NCI-H2196 (cell line): ENCODE measurements at regions not wholly inside any gene's neighbourhood (a gene's known extent, or its start where the extent isn't known, plus 50 kb on each side); places are given as distances from the start of the nearest gene placed in this dataset.
A peak's percentile ranks its signal among the peaks of the same experiment; 100 is the strongest.
"Not testable (repeated sequence)": the region's sequence is repeated elsewhere in the genome, so short reads cannot be mapped to it uniquely, and the experiment has no call there.

ENCODE experiments used
- DNase-seq: peaks from one replicate; lab custom pipeline; 2025; ENCODE audit not compliant: unreplicated experiment; lab: John Stamatoyannopoulos, UW

- no peak for DNase-seq
These were observed 182.2 kb upstream of the TNC start for GRCh38 chr9:115300116-115300515.

GRCh38 chr9:115300874-115301273, 182.9 kb upstream of the TNC start:
- no peak for DNase-seq

GRCh38 chr9:115301581-115301980, 183.6 kb upstream of the TNC start:
- DNase-seq: no peak

GRCh38 chr9:115305543-115305942, 187.6 kb upstream of the TNC start:
- DNase-seq: no peak

DNA sequence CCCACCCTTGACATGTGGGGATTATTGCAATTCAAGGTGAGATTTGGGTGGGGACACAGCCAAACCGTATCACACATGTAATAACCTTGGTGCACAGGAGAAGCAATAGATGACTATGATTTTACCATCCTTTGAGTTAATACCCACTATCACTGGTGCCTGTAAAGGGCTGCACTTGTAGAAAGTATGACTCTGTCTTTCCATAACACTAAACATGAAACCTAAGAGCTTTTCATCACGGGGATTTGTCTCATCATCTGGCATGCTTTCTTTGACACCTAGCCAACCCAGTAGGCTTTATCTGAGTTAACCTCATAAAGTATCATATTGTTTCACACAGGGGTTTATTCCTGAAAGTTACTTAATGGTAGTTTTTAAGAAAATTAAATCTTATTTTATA, 188.9 kb upstream of the TNC start:
- no peak for DNase-seq

DNA sequence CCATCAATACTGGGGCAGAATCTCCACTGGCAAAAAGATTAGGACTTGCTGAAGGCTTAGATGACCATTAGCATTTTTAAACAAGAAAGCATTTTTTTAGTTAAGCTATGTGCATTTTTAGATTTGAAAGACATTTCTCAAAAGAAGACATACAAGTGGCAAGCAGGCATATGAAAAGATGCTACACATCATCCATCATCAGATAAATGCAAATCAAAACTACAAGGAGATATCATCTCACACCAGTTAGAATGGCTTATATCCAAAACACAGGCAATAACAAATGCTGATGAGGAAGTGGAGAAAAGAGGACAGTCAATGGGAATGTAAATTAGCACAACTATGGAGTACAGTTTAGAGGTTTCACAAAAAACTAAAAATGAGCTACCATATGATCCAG, 195.6 kb upstream of the TNC start:
- DNase-seq: no peak

GRCh38 chr9:115326461-115326860, 208.5 kb upstream of the TNC start:
- DNase-seq: no peak

- no peak for DNase-seq
These were observed 209.6 kb upstream of the TNC start for GRCh38 chr9:115327436-115328122.

DNA sequence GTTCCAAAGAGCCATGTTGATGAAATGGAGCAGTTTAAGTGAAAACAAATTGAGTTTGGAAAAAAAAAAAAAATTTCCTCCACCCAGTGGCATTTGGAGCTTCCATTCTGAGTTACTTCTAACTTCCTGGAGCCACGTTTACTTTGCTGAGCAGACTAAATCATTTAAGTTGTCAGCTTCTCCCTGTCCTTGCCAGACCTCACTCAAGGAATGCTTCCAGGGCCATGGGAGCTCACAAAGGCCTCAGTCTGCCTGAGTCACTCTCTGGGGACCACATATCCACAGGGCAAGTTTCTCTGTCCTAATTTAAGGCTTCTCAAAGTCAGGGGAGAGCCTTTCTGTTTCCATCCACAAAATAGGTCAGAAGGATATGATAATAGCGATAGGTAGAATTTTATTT, 210.3 kb upstream of the TNC start:
- no peak for DNase-seq

GRCh38 chr9:115328677-115329076, 210.7 kb upstream of the TNC start:
- no peak for DNase-seq

DNA sequence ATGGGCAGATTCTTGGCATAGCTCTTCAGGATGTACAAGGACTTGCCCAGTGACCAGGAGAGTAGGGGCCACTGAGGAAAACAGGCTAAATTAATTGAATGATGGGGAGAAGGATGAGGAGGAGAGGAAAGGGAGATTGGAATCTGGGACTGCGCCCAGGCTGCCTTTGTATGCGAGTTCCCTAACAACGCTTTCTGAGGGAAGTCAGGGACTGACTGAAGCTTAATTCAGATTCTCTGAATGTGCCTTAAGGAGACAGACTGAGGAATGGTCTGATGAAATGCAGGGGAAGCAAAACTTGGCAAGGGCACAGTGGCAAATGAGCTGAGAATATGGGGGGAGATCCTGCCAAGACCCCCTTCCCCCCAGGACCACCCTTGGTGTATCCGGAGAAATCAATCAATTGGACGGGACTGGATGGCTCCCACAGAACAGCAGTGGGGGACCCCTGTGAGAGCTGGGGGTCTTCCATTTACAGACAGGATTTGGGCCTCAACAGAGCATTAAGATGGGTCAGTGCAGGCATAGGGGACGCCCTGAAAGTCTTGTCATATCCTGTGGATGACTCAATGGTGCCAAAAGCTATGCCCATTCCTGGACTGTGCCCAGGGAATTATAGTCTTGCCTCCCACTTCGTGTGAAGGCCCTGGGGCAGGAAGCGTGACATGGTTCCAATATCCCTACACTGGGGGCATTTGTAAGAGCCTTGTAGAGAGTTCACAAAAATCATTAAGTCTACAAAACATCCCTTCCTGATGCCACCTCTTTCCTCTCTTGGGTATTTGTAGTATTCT, 215.5 kb upstream of the TNC start:
- DNase-seq: no peak

- DNase-seq: no peak
These were observed 217.5 kb upstream of the TNC start for GRCh38 chr9:115335439-115335838.

- DNase-seq: no peak
These were observed 222.4 kb upstream of the TNC start for GRCh38 chr9:115340314-115340713.

GRCh38 chr9:115341426-115341825, 223.5 kb upstream of the TNC start:
- DNase-seq: no peak

DNA sequence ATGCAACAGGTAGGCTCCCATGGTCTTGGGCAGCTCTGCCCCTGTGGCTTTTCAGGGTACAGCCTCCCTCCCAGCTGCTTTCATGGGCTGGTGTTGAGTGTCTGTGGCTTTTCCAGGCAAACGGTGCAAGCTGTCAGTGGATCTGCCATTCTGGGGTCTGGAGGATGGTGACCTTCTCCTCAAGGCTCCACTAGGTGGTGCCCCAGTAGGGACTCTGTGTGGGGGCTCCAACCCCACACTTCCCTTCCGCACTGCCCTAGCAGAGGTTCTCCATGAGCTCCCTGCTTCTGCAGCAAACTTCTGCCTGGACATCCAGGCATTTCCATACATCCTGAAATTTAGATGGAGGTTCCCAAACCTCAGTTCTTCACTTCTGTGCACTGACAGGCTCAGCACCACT, 229.8 kb upstream of the TNC start:
- not testable (repeated sequence) for DNase-seq

GRCh38 chr9:115348936-115349335, 231.0 kb upstream of the TNC start:
- DNase-seq: not testable (repeated sequence)

GRCh38 chr9:115349542-115349941, 231.6 kb upstream of the TNC start:
- DNase-seq: no peak

GRCh38 chr9:115350548-115350947, 232.6 kb upstream of the TNC start:
- no peak for DNase-seq

- peak; percentile 22 for DNase-seq
These were observed 235.7 kb upstream of the TNC start for GRCh38 chr9:115353681-115354080.

DNA sequence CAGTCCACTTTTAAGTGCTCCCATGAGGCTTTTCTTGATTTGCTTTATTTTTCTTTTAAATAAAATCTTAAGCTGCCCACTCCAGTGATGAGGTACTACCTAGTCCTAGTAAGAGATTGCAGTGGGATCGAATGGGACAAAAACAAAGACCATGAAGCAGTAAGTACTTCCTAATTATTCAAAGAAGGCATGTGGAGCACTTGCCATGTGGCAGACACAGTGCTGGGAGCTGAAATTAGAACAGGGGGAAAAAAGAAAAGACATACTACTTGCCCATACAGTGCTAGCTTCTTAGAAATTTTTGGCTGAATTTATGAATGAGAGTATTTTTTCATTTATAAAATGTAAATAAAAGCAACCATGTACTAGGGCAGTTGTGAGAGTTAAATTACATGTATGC, 239.9 kb upstream of the TNC start:
- no peak for DNase-seq

- DNase-seq: no peak
These were observed 241.2 kb upstream of the TNC start for GRCh38 chr9:115359017-115359780.

- DNase-seq: no peak
These were observed 242.2 kb upstream of the TNC start for GRCh38 chr9:115360122-115360521.
